Liver (tissue), 8 donors: ENCODE measurements at regions not wholly inside any gene's neighbourhood (a gene's known extent, or its start where the extent isn't known, plus 50 kb on each side); places are given as distances from the start of the nearest gene placed in this dataset.

Experiments used
- DNase-seq: peaks from one replicate; pipeline ENCODE4 v3.0.0-alpha.2; 2017; ENCODE audit warnings: low spot score
- H3K27ac ChIP-seq, 2 donors: one replicate each; pipeline ENCODE4 v1.7.0; 2013; ENCODE audit warnings: inconsistent platforms in 2 of 2, low read length in 2 of 2, control low read depth in 1 of 2, low read depth in 1 of 2, mild to moderate bottlenecking in 1 of 2
- H3K27me3 ChIP-seq, 4 donors: one replicate each; pipeline versions ENCODE4 v1.6.1 to v1.7.0; 2013; ENCODE audit warnings: low read length in 3 of 4, inconsistent platforms in 1 of 4, mild to moderate bottlenecking in 1 of 4, moderate library complexity in 1 of 4; ENCODE audit not compliant: control insufficient read depth in 4 of 4, insufficient read depth in 4 of 4
- H3K36me3 ChIP-seq, 4 donors: one replicate each; pipeline versions ENCODE4 v1.6.1 to v1.7.0; 2013; ENCODE audit warnings: low read length in 3 of 4, mild to moderate bottlenecking in 3 of 4, low read depth in 1 of 4, moderate library complexity in 1 of 4; ENCODE audit not compliant: control insufficient read depth in 4 of 4, insufficient read depth in 3 of 4
- H3K4me1 ChIP-seq, 4 donors: one replicate each; pipeline versions ENCODE4 v1.6.1 to v1.7.0; 2013; ENCODE audit warnings: low read length in 3 of 4, mild to moderate bottlenecking in 3 of 4, moderate library complexity in 1 of 4; ENCODE audit not compliant: control insufficient read depth in 4 of 4, insufficient read depth in 4 of 4
- H3K4me3 ChIP-seq, 3 donors: one replicate each; pipeline versions ENCODE4 v1.6.1 to v1.7.0; 2013; ENCODE audit warnings: low read length in 3 of 3, control low read depth in 1 of 3, low read depth in 1 of 3, mild to moderate bottlenecking in 1 of 3
- H3K9ac ChIP-seq, 2 donors: one replicate each; pipeline ENCODE4 v1.7.0; 2013; ENCODE audit warnings: low read length in 2 of 2, mild to moderate bottlenecking in 2 of 2, moderate library complexity in 2 of 2, control low read depth in 1 of 2, low read depth in 1 of 2
- H3K9me3 ChIP-seq, 4 donors: one replicate each; pipeline versions ENCODE4 v1.6.1 to v1.7.0; 2013; ENCODE audit warnings: low read length in 3 of 4; ENCODE audit not compliant: control insufficient read depth in 4 of 4
- EGR1 ChIP-seq, 2 donors: IDR thresholded peaks; 2 replicates each; pipeline ENCODE4 v1.6.1; 2016 to 2018; ENCODE audit warnings: antibody characterized with exemption in 2 of 2, low read depth in 2 of 2
- FOXA1 ChIP-seq: IDR thresholded peaks from 2 replicates; pipeline ENCODE4 v1.6.1; 2016; ENCODE audit warnings: antibody characterized with exemption
- FOXA2 ChIP-seq: IDR thresholded peaks from 2 replicates; pipeline ENCODE4 v1.6.1; 2016; ENCODE audit warnings: antibody characterized with exemption
- GABPA ChIP-seq, 2 donors: IDR thresholded peaks in 1 of 2; conservative IDR thresholded peaks in 1 of 2; 2 replicates each; pipeline ENCODE4 v1.6.1; 2016; ENCODE audit warnings: antibody characterized with exemption in 2 of 2, mild to moderate bottlenecking in 1 of 2, moderate library complexity in 1 of 2
- HNF4A ChIP-seq, 2 donors: conservative IDR thresholded peaks; 2 replicates each; pipeline ENCODE4 v1.6.1; 2016; ENCODE audit warnings: antibody characterized with exemption in 2 of 2, mild to moderate bottlenecking in 2 of 2
- HNF4G ChIP-seq: IDR thresholded peaks from 2 replicates; pipeline ENCODE4 v1.6.1; 2016; ENCODE audit warnings: antibody characterized with exemption
- JUND ChIP-seq, 2 donors: IDR thresholded peaks; 2 replicates each; pipeline ENCODE4 v1.6.1; 2016; ENCODE audit warnings: antibody characterized with exemption in 2 of 2
- NR2F2 ChIP-seq: IDR thresholded peaks from 2 replicates; pipeline ENCODE4 v1.6.1; 2016; ENCODE audit warnings: antibody characterized with exemption
- RAD21 ChIP-seq, 2 donors: IDR thresholded peaks; 2 replicates each; pipeline ENCODE4 v1.6.1; 2016; ENCODE audit warnings: antibody characterized with exemption in 2 of 2, mild to moderate bottlenecking in 2 of 2
- RXRA ChIP-seq, 2 donors: IDR thresholded peaks; 2 replicates each; pipeline ENCODE4 v1.6.1; 2017 to 2018; ENCODE audit warnings: antibody characterized with exemption in 2 of 2, mild to moderate bottlenecking in 1 of 2
- SP1 ChIP-seq: IDR thresholded peaks from 2 replicates; pipeline ENCODE4 v1.6.1; 2018; ENCODE audit warnings: antibody characterized with exemption, mild to moderate bottlenecking
- TAF1 ChIP-seq: conservative IDR thresholded peaks from 2 replicates; pipeline ENCODE4 v1.6.1; 2016; ENCODE audit warnings: antibody characterized with exemption, mild to moderate bottlenecking
- YY1 ChIP-seq: IDR thresholded peaks from 2 replicates; pipeline ENCODE4 v1.6.1; 2016; ENCODE audit warnings: antibody characterized with exemption, mild to moderate bottlenecking
- WGBS: extraction: QIAGEN DNeasy Blood & Tissue Kit; methylation state at CpG from one replicate; pipeline ENCODE4 v1.1.7; 2013; 5-methylcytosine and 5-hydroxymethylcytosine counted together
- TF ChIP-seq, protein P1 (sequence below): IDR thresholded peaks from 2 replicates; pipeline ENCODE4 v1.6.1; 2016; ENCODE audit warnings: antibody characterized with exemption
- TF ChIP-seq, protein P2 (sequence below): IDR thresholded peaks from 2 replicates; pipeline ENCODE4 v1.6.1; 2016; ENCODE audit warnings: antibody characterized with exemption
- TF ChIP-seq, protein P3 (sequence below): IDR thresholded peaks from 2 replicates; pipeline ENCODE4 v1.6.1; 2016; ENCODE audit warnings: antibody characterized with exemption
- TF ChIP-seq, protein P4 (sequence below): IDR thresholded peaks from 2 replicates; pipeline ENCODE4 v1.6.1; 2016; ENCODE audit warnings: antibody characterized with exemption, mild to moderate bottlenecking
- TF ChIP-seq, protein P5 (sequence below): fragments of 150-350 bp; IDR thresholded peaks from 2 replicates; pipeline ENCODE4 v1.5.1; 2017; ENCODE audit warnings: improper control_type of control experiment, low read depth, low read length; ENCODE audit not compliant: missing input control
- donor health status: healthy.
- donor health status: healthy.
- donor health status: healthy.
- donor health status: healthy.
- donor health status: healthy.

DNA sequence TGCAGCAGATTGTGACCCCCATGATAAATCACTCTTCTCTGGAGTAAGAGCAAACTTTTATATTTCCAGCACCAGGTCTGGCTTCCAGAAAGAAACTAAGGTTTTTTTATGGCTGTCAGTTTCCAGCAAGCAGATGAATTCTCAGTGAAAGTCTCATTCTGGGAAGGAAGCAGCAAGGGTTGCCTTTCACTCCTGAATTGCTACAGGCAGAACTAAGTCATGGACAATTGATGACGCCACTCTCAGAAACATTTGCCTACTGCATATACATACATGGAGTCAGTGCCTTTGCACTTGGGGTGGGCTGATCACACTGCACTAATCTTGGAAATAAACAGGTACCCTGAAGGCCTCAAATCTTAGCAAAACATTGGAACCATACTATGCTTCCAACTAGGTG is 80.0 kb downstream of the IL21 start:
- Histone ChIP-seq H3K9me3 (peaks cover 0 to 4% (median 0%) of the 10 kb centered on the region in 4 donors), H3K9ac (no peak overlapping the region), H3K36me3 (no peaks in the 10 kb centered on the region), H3K4me1 (no peaks in the 10 kb centered on the region), H3K27me3 (no peaks in the 10 kb centered on the region), H3K4me3 (no peak overlapping the region), H3K27ac (no peak overlapping the region)
- DNase-seq, result no peak
- WGBS, result 89% methylated on average over 1 of the region's 1 CpG
- TF ChIP-seq SP1, result no peak
- no peak for TF ChIP-seq JUND (IDR thresholded peaks at IDR 0.05)
- no peak for TF ChIP-seq HNF4G
- TF ChIP-seq EGR1 (IDR thresholded peaks at IDR 0.05; ENCODE audit: low read depth in 2 of 2), result no peak
- TF ChIP-seq RXRA (IDR thresholded peaks at IDR 0.05), result no peak
- TF ChIP-seq NR2F2, result no peak
- TF ChIP-seq, protein P1, sequence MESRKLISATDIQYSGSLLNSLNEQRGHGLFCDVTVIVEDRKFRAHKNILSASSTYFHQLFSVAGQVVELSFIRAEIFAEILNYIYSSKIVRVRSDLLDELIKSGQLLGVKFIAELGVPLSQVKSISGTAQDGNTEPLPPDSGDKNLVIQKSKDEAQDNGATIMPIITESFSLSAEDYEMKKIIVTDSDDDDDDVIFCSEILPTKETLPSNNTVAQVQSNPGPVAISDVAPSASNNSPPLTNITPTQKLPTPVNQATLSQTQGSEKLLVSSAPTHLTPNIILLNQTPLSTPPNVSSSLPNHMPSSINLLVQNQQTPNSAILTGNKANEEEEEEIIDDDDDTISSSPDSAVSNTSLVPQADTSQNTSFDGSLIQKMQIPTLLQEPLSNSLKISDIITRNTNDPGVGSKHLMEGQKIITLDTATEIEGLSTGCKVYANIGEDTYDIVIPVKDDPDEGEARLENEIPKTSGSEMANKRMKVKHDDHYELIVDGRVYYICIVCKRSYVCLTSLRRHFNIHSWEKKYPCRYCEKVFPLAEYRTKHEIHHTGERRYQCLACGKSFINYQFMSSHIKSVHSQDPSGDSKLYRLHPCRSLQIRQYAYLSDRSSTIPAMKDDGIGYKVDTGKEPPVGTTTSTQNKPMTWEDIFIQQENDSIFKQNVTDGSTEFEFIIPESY, result no peak
- TF ChIP-seq HNF4A (conservative IDR thresholded peaks at IDR 0.05), result no peak
- TF ChIP-seq TAF1, result no peak
- no peak for TF ChIP-seq FOXA1
- TF ChIP-seq, protein P2, sequence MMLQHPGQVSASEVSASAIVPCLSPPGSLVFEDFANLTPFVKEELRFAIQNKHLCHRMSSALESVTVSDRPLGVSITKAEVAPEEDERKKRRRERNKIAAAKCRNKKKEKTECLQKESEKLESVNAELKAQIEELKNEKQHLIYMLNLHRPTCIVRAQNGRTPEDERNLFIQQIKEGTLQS, result no peak
- no peak for TF ChIP-seq FOXA2
- no peak for TF ChIP-seq GABPA (IDR thresholded peaks at IDR 0.05 in 1 of 2, conservative IDR thresholded peaks at IDR 0.05 in 1 of 2)
- TF ChIP-seq, protein P3, sequence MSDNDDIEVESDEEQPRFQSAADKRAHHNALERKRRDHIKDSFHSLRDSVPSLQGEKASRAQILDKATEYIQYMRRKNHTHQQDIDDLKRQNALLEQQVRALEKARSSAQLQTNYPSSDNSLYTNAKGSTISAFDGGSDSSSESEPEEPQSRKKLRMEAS, result no peak
- TF ChIP-seq, protein P4, sequence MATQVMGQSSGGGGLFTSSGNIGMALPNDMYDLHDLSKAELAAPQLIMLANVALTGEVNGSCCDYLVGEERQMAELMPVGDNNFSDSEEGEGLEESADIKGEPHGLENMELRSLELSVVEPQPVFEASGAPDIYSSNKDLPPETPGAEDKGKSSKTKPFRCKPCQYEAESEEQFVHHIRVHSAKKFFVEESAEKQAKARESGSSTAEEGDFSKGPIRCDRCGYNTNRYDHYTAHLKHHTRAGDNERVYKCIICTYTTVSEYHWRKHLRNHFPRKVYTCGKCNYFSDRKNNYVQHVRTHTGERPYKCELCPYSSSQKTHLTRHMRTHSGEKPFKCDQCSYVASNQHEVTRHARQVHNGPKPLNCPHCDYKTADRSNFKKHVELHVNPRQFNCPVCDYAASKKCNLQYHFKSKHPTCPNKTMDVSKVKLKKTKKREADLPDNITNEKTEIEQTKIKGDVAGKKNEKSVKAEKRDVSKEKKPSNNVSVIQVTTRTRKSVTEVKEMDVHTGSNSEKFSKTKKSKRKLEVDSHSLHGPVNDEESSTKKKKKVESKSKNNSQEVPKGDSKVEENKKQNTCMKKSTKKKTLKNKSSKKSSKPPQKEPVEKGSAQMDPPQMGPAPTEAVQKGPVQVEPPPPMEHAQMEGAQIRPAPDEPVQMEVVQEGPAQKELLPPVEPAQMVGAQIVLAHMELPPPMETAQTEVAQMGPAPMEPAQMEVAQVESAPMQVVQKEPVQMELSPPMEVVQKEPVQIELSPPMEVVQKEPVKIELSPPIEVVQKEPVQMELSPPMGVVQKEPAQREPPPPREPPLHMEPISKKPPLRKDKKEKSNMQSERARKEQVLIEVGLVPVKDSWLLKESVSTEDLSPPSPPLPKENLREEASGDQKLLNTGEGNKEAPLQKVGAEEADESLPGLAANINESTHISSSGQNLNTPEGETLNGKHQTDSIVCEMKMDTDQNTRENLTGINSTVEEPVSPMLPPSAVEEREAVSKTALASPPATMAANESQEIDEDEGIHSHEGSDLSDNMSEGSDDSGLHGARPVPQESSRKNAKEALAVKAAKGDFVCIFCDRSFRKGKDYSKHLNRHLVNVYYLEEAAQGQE, result no peak
- no peak for TF ChIP-seq RAD21 (IDR thresholded peaks at IDR 0.05)
- TF ChIP-seq, protein P5, sequence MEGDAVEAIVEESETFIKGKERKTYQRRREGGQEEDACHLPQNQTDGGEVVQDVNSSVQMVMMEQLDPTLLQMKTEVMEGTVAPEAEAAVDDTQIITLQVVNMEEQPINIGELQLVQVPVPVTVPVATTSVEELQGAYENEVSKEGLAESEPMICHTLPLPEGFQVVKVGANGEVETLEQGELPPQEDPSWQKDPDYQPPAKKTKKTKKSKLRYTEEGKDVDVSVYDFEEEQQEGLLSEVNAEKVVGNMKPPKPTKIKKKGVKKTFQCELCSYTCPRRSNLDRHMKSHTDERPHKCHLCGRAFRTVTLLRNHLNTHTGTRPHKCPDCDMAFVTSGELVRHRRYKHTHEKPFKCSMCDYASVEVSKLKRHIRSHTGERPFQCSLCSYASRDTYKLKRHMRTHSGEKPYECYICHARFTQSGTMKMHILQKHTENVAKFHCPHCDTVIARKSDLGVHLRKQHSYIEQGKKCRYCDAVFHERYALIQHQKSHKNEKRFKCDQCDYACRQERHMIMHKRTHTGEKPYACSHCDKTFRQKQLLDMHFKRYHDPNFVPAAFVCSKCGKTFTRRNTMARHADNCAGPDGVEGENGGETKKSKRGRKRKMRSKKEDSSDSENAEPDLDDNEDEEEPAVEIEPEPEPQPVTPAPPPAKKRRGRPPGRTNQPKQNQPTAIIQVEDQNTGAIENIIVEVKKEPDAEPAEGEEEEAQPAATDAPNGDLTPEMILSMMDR, result no peak
- no peak for TF ChIP-seq YY1
